Ascending aorta (tissue), 2 donors: ENCODE measurements at regions not wholly inside any gene's neighbourhood (a gene's known extent, or its start where the extent isn't known, plus 50 kb on each side); places are given as distances from the start of the nearest gene placed in this dataset.

Experiments
- DNase-seq, 2 donors: peaks; one replicate each; pipeline ENCODE4 v3.0.0-alpha.2; 2019; ENCODE audit warnings: low spot score in 2 of 2
- H3K27ac ChIP-seq, 2 donors: fragments of 200-600 bp; sonication (generic); one replicate each; pipeline ENCODE4 v1.5.1; 2016 to 2017; ENCODE audit warnings: mild to moderate bottlenecking in 1 of 2
- H3K27me3 ChIP-seq: fragments of 200-600 bp; sonication (generic); one replicate; pipeline ENCODE4 v1.5.1; 2017
- H3K36me3 ChIP-seq, 2 donors: fragments of 200-600 bp; sonication (generic); one replicate each; pipeline ENCODE4 v1.5.1; 2016
- H3K4me1 ChIP-seq, 2 donors: fragments of 200-600 bp; sonication (generic); one replicate each; pipeline ENCODE4 v1.5.1; 2016 to 2017; ENCODE audit warnings: mild to moderate bottlenecking in 1 of 2
- H3K4me3 ChIP-seq, 2 donors: fragments of 200-600 bp; sonication (generic); one replicate each; pipeline ENCODE4 v1.5.1; 2016 to 2017; ENCODE audit warnings: mild to moderate bottlenecking in 1 of 2
- H3K9me3 ChIP-seq, 2 donors: fragments of 200-600 bp; sonication (generic); one replicate each; pipeline ENCODE4 v1.5.1; 2016
- CTCF ChIP-seq, 3 experiments: fragments of 200-600 bp in 2 of 3; fragments of 450-650 bp in 1 of 3; sonication (generic) in 2 of 3; IDR thresholded peaks; one replicate each; pipeline ENCODE4 v1.5.1; 2016 to 2019; ENCODE audit warnings: antibody characterized with exemption in 3 of 3, mild to moderate bottlenecking in 1 of 3, moderate library complexity in 1 of 3
- intact Hi-C: fragments of 100-400 bp; cut with DNase I; formaldehyde crosslinking; loops from one replicate; pipeline ENCODE4 v1.15.1; 2023

GRCh38 chr6:164208371-164208770 is 793.9 kb downstream of the QKI start:
- Histone ChIP-seq H3K36me3 (no peaks in the 10 kb centered on the region), H3K4me1 (no peaks in the 10 kb centered on the region), H3K4me3 (no peak overlapping the region), H3K27me3 (no peaks in the 10 kb centered on the region), H3K27ac (no peak overlapping the region), H3K9me3 (no peaks in the 10 kb centered on the region)
- intact Hi-C loops, result no loop called here
- DNase-seq, result no peak
- no peak for TF ChIP-seq CTCF (IDR thresholded peaks at IDR 0.05)

GRCh38 chr6:164206807-164207423 is 792.4 kb downstream of the QKI start:
- TF ChIP-seq CTCF (IDR thresholded peaks at IDR 0.05), result no peak
- H3K9me3 ChIP-seq, result no peaks in the 10 kb centered on the region
- no peak overlapping the region for H3K27ac ChIP-seq
- no peaks in the 10 kb centered on the region for H3K27me3 ChIP-seq
- no peak for DNase-seq
- H3K36me3 ChIP-seq, result no peaks in the 10 kb centered on the region
- no peak overlapping the region for H3K4me3 ChIP-seq
- intact Hi-C loops, result no loop called here
- no peaks in the 10 kb centered on the region for H3K4me1 ChIP-seq

- no peak for DNase-seq
- H3K36me3 ChIP-seq, result no peaks in the 10 kb centered on the region
- H3K9me3 ChIP-seq, result no peaks in the 10 kb centered on the region
- intact Hi-C loops, result no loop called here
- no peaks in the 10 kb centered on the region for H3K4me1 ChIP-seq
- H3K27ac ChIP-seq, result no peak overlapping the region
- no peak for TF ChIP-seq CTCF (IDR thresholded peaks at IDR 0.05)
- H3K27me3 ChIP-seq, result no peaks in the 10 kb centered on the region
- no peak overlapping the region for H3K4me3 ChIP-seq
These were observed 785.6 kb downstream of the QKI start for GRCh38 chr6:164200071-164200470.

GRCh38 chr6:164195942-164196281 is 781.4 kb downstream of the QKI start:
- no peak overlapping the region for H3K27ac ChIP-seq
- H3K27me3 ChIP-seq, result no peaks in the 10 kb centered on the region
- H3K4me3 ChIP-seq, result no peak overlapping the region
- H3K4me1 ChIP-seq, result no peaks in the 10 kb centered on the region
- H3K36me3 ChIP-seq, result no peaks in the 10 kb centered on the region
- H3K9me3 ChIP-seq, result no peaks in the 10 kb centered on the region
- intact Hi-C loops, result no loop called here
- DNase-seq, result no peak
- no peak for TF ChIP-seq CTCF (IDR thresholded peaks at IDR 0.05)

GRCh38 chr6:164195278-164195941 is 780.9 kb downstream of the QKI start:
- TF ChIP-seq CTCF (IDR thresholded peaks at IDR 0.05), result no peak
- Histone ChIP-seq H3K4me3 (no peak overlapping the region), H3K27ac (no peak overlapping the region), H3K36me3 (no peaks in the 10 kb centered on the region), H3K4me1 (no peaks in the 10 kb centered on the region), H3K27me3 (no peaks in the 10 kb centered on the region), H3K9me3 (no peaks in the 10 kb centered on the region)
- intact Hi-C loops, result no loop called here
- DNase-seq, result no peak
